HUDEP-2 (cell line): ENCODE measurements at regions not wholly inside any gene's neighbourhood (a gene's known extent, or its start where the extent isn't known, plus 50 kb on each side); places are given as distances from the start of the nearest gene placed in this dataset.

Source experiments
- DNase-seq, 76 experiments: peaks; one replicate each; lab custom pipeline; 2025; ENCODE audit not compliant: unreplicated experiment in 76 of 76; lab: John Stamatoyannopoulos, UW

- DNase-seq: no peak
These were observed 57.6 kb downstream of the TENT5A start for GRCh38 chr6:81694855-81695254.

GRCh38 chr6:81694207-81694606 is 58.3 kb downstream of the TENT5A start:
- no peak for DNase-seq

GRCh38 chr6:81693266-81693665 is 59.2 kb downstream of the TENT5A start:
- DNase-seq: no peak

- DNase-seq: no peak
These were observed 62.4 kb downstream of the TENT5A start for GRCh38 chr6:81690073-81690472.

GRCh38 chr6:81689580-81689979 is 62.9 kb downstream of the TENT5A start:
- DNase-seq: no peak

GRCh38 chr6:81683912-81684311 is 68.6 kb downstream of the TENT5A start:
- DNase-seq: no peak

- no peak for DNase-seq
These were observed 69.4 kb downstream of the TENT5A start for GRCh38 chr6:81682858-81683620.

- DNase-seq: no peak
These were observed 70.2 kb downstream of the TENT5A start for GRCh38 chr6:81682235-81682795.

GRCh38 chr6:81669445-81669844 is 83.0 kb downstream of the TENT5A start:
- DNase-seq: no peak

- DNase-seq: no peak
These were observed 83.8 kb downstream of the TENT5A start for GRCh38 chr6:81668615-81669047.

GRCh38 chr6:81666481-81666880 is 86.0 kb downstream of the TENT5A start:
- no peak for DNase-seq

- no peak for DNase-seq
These were observed 96.2 kb downstream of the TENT5A start for GRCh38 chr6:81656231-81656630.

- no peak for DNase-seq
These were observed 96.8 kb downstream of the TENT5A start for GRCh38 chr6:81655696-81656095.

- DNase-seq: no peak
These were observed 104.0 kb downstream of the TENT5A start for GRCh38 chr6:81648502-81648901.

- no peak for DNase-seq
These were observed 109.3 kb downstream of the TENT5A start for GRCh38 chr6:81643156-81643555.

- DNase-seq: no peak
These were observed 111.6 kb downstream of the TENT5A start for GRCh38 chr6:81640891-81641290.

GRCh38 chr6:81640126-81640525 is 112.4 kb downstream of the TENT5A start:
- no peak for DNase-seq

GRCh38 chr6:81638366-81638765 is 114.1 kb downstream of the TENT5A start:
- DNase-seq: no peak

GRCh38 chr6:81636930-81637568 is 115.4 kb downstream of the TENT5A start:
- DNase-seq: no peak

GRCh38 chr6:81634155-81634880 is 118.2 kb downstream of the TENT5A start:
- DNase-seq: no peak

GRCh38 chr6:81633391-81633790 is 119.1 kb downstream of the TENT5A start:
- DNase-seq: no peak
